Natural killer cell (primary cell): ENCODE measurements at regions not wholly inside any gene's neighbourhood (a gene's known extent, or its start where the extent isn't known, plus 50 kb on each side); places are given as distances from the start of the nearest gene placed in this dataset.

Experiments
- ATAC-seq, 3 donors: fragments of 150-1000 bp in 2 of 3; fragments of 200-7000 bp in 1 of 3; cut with Tn5 transposase; 1 replicate in 1 of 3; 2 replicates in 2 of 3; pipeline ENCODE4 v1.10.0; 2021; ENCODE audit warnings: mild to moderate bottlenecking in 2 of 3, moderate library complexity in 2 of 3
- DNase-seq, 2 donors: peaks; one replicate each; pipeline versions ENCODE4 v3.0.0 to v3.0.0-alpha.2; 2013 to 2021; ENCODE audit warnings: mixed read lengths in 1 of 2
- H3K27ac ChIP-seq: one replicate; pipeline ENCODE4 v1.5.1; 2013; ENCODE audit warnings: mild to moderate bottlenecking, low read length
- H3K27me3 ChIP-seq: one replicate; pipeline ENCODE4 v1.6.1; 2013; ENCODE audit warnings: low read length; ENCODE audit not compliant: control insufficient read depth, insufficient read depth
- H3K36me3 ChIP-seq: one replicate; pipeline ENCODE4 v1.6.1; 2013; ENCODE audit warnings: low read length; ENCODE audit not compliant: control insufficient read depth, insufficient read depth
- H3K4me1 ChIP-seq: one replicate; pipeline ENCODE4 v1.6.1; 2013; ENCODE audit warnings: low read length; ENCODE audit not compliant: control insufficient read depth, insufficient read depth
- H3K4me3 ChIP-seq: one replicate; pipeline ENCODE4 v1.5.1; 2013; ENCODE audit warnings: low read length
- H3K9me3 ChIP-seq: one replicate; pipeline ENCODE4 v1.6.1; 2013; ENCODE audit warnings: low read length; ENCODE audit not compliant: control insufficient read depth, insufficient read depth
- H3K27ac Mint-ChIP-seq, 2 donors: one replicate each; pipeline ENCODE4 v1.8.0; 2022; ENCODE audit warnings: mild to moderate bottlenecking in 2 of 2, mixed read lengths in 2 of 2, moderate library complexity in 1 of 2
- H3K27me3 Mint-ChIP-seq, 2 donors: one replicate each; pipeline ENCODE4 v1.8.0; 2022; ENCODE audit warnings: low read depth in 2 of 2, mixed read lengths in 2 of 2
- H3K36me3 Mint-ChIP-seq: one replicate; pipeline ENCODE4 v1.8.0; 2022; ENCODE audit warnings: mixed read lengths
- H3K4me1 Mint-ChIP-seq, 2 donors: one replicate each; pipeline ENCODE4 v1.8.0; 2022; ENCODE audit warnings: mixed read lengths in 2 of 2
- H3K4me3 Mint-ChIP-seq: one replicate; pipeline ENCODE4 v1.8.0; 2022; ENCODE audit warnings: mild to moderate bottlenecking, moderate library complexity, mixed read lengths
- H3K9me3 Mint-ChIP-seq, 2 donors: one replicate each; pipeline ENCODE4 v1.8.0; 2022; ENCODE audit warnings: mixed read lengths in 2 of 2
- WGBS: methylation state at CpG from one replicate; pipeline ENCODE4 v1.1.7; 2013; ENCODE audit warnings: missing lambda C conversion rate; ENCODE audit not compliant: insufficient coverage; 5-methylcytosine and 5-hydroxymethylcytosine counted together
- intact Hi-C: fragments of 100-400 bp; cut with micrococcal nuclease; formaldehyde crosslinking; loops from one replicate; pipeline ENCODE4 v1.14.2; 2022
- TF ChIP-seq, protein P1 (sequence below): fragments of 200-600 bp; IDR thresholded peaks from one replicate; pipeline ENCODE4 v1.8.0; 2022; ENCODE audit warnings: antibody characterized with exemption

DNA sequence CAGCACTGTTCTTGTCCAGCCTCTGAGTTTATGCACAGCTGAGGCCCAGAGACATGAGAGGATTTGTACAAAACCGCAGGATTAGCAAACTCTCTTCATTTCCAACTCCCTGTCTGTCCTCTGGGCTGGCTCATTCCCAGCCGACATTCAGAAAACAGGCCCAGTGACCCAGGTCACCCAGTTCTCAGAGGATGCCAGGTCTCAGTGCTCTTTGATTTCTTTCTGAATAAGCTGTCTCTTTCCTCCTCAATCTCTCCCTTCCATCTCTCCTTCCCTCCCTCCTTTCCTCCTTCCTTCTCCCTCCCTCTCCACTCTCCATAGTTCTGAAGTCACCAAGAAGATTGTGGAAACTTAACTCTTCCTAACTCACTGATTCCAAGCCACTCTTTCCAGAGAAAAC, 372.7 kb upstream of the SULF2 start:
- TF ChIP-seq, protein P1, sequence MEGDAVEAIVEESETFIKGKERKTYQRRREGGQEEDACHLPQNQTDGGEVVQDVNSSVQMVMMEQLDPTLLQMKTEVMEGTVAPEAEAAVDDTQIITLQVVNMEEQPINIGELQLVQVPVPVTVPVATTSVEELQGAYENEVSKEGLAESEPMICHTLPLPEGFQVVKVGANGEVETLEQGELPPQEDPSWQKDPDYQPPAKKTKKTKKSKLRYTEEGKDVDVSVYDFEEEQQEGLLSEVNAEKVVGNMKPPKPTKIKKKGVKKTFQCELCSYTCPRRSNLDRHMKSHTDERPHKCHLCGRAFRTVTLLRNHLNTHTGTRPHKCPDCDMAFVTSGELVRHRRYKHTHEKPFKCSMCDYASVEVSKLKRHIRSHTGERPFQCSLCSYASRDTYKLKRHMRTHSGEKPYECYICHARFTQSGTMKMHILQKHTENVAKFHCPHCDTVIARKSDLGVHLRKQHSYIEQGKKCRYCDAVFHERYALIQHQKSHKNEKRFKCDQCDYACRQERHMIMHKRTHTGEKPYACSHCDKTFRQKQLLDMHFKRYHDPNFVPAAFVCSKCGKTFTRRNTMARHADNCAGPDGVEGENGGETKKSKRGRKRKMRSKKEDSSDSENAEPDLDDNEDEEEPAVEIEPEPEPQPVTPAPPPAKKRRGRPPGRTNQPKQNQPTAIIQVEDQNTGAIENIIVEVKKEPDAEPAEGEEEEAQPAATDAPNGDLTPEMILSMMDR = no peak
- 84% methylated on average over 2 of the region's 2 CpGs for WGBS
- H3K9me3 Mint-ChIP-seq = no peaks in the 10 kb centered on the region
- Histone ChIP-seq H3K4me1 (no peaks in the 10 kb centered on the region), H3K9me3 (no peaks in the 10 kb centered on the region), H3K36me3 (no peaks in the 10 kb centered on the region), H3K4me3 (no peak overlapping the region), H3K27ac (no peak overlapping the region), H3K27me3 (no peaks in the 10 kb centered on the region)
- H3K27me3 Mint-ChIP-seq = peaks cover 0 to 15% of the 10 kb centered on the region in 2 donors
- no peak overlapping the region for H3K27ac Mint-ChIP-seq
- no peak overlapping the region for H3K4me3 Mint-ChIP-seq
- intact Hi-C loops = no loop called here
- ATAC-seq (no peak), DNase-seq (no peak)
- H3K4me1 Mint-ChIP-seq = no peaks in the 10 kb centered on the region
- H3K36me3 Mint-ChIP-seq = no peaks in the 10 kb centered on the region

DNA sequence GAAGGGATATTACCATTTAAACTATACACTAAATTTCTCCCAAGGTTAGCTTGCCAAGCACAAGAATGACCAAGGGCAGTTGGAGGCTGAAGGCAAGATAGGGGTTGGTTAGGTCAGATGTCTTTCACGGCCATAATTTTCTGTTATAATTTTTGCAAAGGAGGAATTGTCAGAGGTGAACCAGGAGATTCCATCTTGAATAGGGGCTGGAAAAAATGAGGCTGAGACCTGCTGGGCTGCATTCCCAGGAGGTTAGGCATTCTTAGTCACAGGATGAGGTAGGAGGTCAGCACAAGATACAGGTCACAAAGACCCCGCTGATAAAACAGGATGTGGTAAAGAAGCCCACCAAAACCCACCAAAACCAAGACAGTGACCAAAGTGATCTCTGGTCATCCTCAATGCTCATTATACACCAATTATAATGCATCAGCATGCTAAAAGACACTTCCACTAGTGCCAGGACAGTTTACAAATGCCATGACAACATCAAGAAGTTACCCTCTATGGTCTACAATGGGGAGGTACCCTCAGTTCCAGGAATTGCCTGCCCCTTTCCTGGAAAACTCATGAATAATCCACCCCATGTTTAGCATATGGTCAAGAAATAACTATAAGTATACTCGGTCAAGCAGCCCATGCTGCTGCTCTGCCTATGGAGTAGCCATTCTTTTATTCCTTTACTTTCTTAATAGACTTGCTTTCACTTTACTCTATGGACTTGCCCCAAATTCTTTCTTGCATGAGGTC, 371.8 kb upstream of the SULF2 start:
- Mint-ChIP-seq H3K4me3 (no peak overlapping the region), H3K27ac (no peak overlapping the region), H3K9me3 (no peaks in the 10 kb centered on the region), H3K27me3 (peaks cover 0 to 15% of the 10 kb centered on the region in 2 donors), H3K36me3 (no peaks in the 10 kb centered on the region), H3K4me1 (no peaks in the 10 kb centered on the region)
- ATAC-seq = no peak
- intact Hi-C loops = no loop called here
- H3K36me3 ChIP-seq = no peaks in the 10 kb centered on the region
- H3K27ac ChIP-seq = no peak overlapping the region
- no peaks in the 10 kb centered on the region for H3K4me1 ChIP-seq
- H3K4me3 ChIP-seq = no peak overlapping the region
- H3K27me3 ChIP-seq = no peaks in the 10 kb centered on the region
- no peaks in the 10 kb centered on the region for H3K9me3 ChIP-seq
- TF ChIP-seq, protein P1 = no peak
- WGBS = 88% methylated on average over 3 of the region's 3 CpGs
- no peak for DNase-seq

DNA sequence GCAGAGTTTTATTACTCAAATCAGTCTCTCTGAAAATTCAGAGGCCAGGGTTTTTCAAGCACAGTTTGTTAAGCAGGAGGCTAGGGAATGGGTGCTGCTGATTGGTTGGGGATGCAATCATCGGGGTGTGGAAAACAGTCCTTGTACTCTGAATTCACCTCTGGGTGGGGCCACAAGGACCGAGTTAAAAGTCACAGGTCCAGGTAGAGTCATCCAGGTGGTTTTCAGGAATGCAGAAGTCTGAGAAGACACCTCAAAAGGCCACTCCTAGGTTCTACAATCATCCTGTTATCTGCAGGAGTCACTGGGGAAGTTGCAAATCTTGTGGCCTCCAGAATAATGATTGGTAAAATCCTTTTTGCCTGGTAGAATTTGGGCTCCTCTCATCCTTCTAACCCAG, 371.2 kb upstream of the SULF2 start:
- H3K27me3 Mint-ChIP-seq = peaks cover 0 to 15% of the 10 kb centered on the region in 2 donors
- Histone ChIP-seq H3K9me3 (no peaks in the 10 kb centered on the region), H3K4me1 (no peaks in the 10 kb centered on the region), H3K27me3 (no peaks in the 10 kb centered on the region), H3K4me3 (no peak overlapping the region), H3K27ac (no peak overlapping the region), H3K36me3 (no peaks in the 10 kb centered on the region)
- H3K4me3 Mint-ChIP-seq = no peak overlapping the region
- TF ChIP-seq, protein P1 = no peak
- no peak for ATAC-seq
- H3K27ac Mint-ChIP-seq = no peak overlapping the region
- no peaks in the 10 kb centered on the region for H3K9me3 Mint-ChIP-seq
- no peak for DNase-seq
- intact Hi-C loops = no loop called here
- H3K36me3 Mint-ChIP-seq = no peaks in the 10 kb centered on the region
- WGBS = 74% methylated on average over 2 of the region's 2 CpGs
- no peaks in the 10 kb centered on the region for H3K4me1 Mint-ChIP-seq

DNA sequence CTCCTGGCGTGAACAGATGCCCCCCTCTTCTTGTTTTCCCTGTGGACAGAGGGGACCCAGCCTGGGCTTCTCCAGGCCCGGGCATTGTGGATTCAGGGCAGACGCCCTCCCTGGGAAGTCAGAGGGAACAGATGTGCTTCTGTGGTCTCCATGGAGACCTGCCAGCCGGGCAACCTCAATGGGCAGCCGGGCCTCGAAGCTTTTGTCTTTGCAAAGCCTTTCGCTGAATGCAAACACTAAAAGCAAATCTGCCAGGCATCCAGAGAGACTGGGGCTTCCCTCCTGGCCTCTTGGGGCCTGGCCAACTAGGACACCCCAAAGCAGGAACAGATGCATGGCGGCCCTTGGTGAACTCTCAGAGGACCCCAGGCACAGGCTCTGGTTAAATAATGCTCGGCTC, 370.0 kb upstream of the SULF2 start:
- no peak overlapping the region for H3K27ac Mint-ChIP-seq
- Histone ChIP-seq H3K9me3 (no peaks in the 10 kb centered on the region), H3K36me3 (no peaks in the 10 kb centered on the region), H3K4me1 (no peaks in the 10 kb centered on the region), H3K4me3 (no peak overlapping the region), H3K27me3 (no peaks in the 10 kb centered on the region), H3K27ac (no peak overlapping the region)
- H3K9me3 Mint-ChIP-seq = no peaks in the 10 kb centered on the region
- 86% methylated on average over 9 of the region's 9 CpGs for whole genome bisulfite sequencing
- H3K4me3 Mint-ChIP-seq = no peak overlapping the region
- intact Hi-C loops = no loop called here
- ATAC-seq (no peak), DNase-seq (no peak)
- H3K27me3 Mint-ChIP-seq = peaks cover 0 to 15% of the 10 kb centered on the region in 2 donors
- TF ChIP-seq, protein P1 = no peak
- H3K4me1 Mint-ChIP-seq = no peaks in the 10 kb centered on the region
- H3K36me3 Mint-ChIP-seq = no peaks in the 10 kb centered on the region
